Astrocyte (in vitro differentiated cells and primary cell): ENCODE measurements at regions not wholly inside any gene's neighbourhood (a gene's known extent, or its start where the extent isn't known, plus 50 kb on each side); places are given as distances from the start of the nearest gene placed in this dataset.

Source experiments
- DNase-seq: peaks from one replicate; pipeline ENCODE4 v3.0.0-alpha.2; 2010; ENCODE audit warnings: low read depth
- FAIRE-seq: peaks from 2 replicates; lab custom pipeline; 2011; peaks lifted over from hg19 to GRCh38; lab: Jason Lieb, UNC
- H2AFZ ChIP-seq: 2 replicates; pipeline ENCODE4 v1.6.0; 2012; ENCODE audit warnings: low read depth, low read length, inconsistent platforms
- H3K27ac ChIP-seq: 2 replicates; pipeline ENCODE4 v1.5.1; 2011; ENCODE audit warnings: low read depth, low read length, inconsistent platforms
- H3K27me3 ChIP-seq: 2 replicates; pipeline ENCODE4 v1.6.0; 2011; ENCODE audit warnings: low read length, inconsistent platforms; ENCODE audit not compliant: insufficient read depth
- H3K36me3 ChIP-seq: 2 replicates; pipeline ENCODE4 v1.5.1; 2011; ENCODE audit warnings: low read length, inconsistent platforms; ENCODE audit not compliant: insufficient read depth
- H3K4me1 ChIP-seq: 2 replicates; pipeline ENCODE4 v1.5.1; 2011; ENCODE audit warnings: low read length, inconsistent platforms; ENCODE audit not compliant: insufficient read depth
- H3K4me2 ChIP-seq: 2 replicates; pipeline ENCODE4 v1.6.0; 2012; ENCODE audit warnings: low read length, inconsistent platforms
- H3K4me3 ChIP-seq: 2 replicates; pipeline ENCODE4 v1.5.1; 2011; ENCODE audit warnings: low read depth, mild to moderate bottlenecking, low read length, inconsistent platforms; ENCODE audit not compliant: insufficient read depth
- H3K79me2 ChIP-seq: 2 replicates; pipeline ENCODE4 v1.6.0; 2012; ENCODE audit warnings: mild to moderate bottlenecking, low read length, inconsistent platforms; ENCODE audit not compliant: insufficient read depth
- H3K9ac ChIP-seq: 2 replicates; pipeline ENCODE4 v1.6.0; 2012; ENCODE audit warnings: mild to moderate bottlenecking, low read length, inconsistent platforms
- H3K9me3 ChIP-seq: 2 replicates; pipeline ENCODE4 v1.5.1; 2012; ENCODE audit warnings: low read depth, mild to moderate bottlenecking, low read length, inconsistent platforms; ENCODE audit not compliant: insufficient read depth
- H4K20me1 ChIP-seq: 2 replicates; pipeline ENCODE4 v1.6.0; 2012; ENCODE audit warnings: low read length, inconsistent platforms; ENCODE audit not compliant: insufficient read depth
- H3K27ac Mint-ChIP-seq: one replicate; pipeline ENCODE4 v1.8.0; 2021; ENCODE audit warnings: mild to moderate bottlenecking, mixed read lengths; ENCODE audit not compliant: unreplicated experiment
- H3K27me3 Mint-ChIP-seq: one replicate; pipeline ENCODE4 v1.8.0; 2021; ENCODE audit warnings: low read depth, mixed read lengths; ENCODE audit not compliant: unreplicated experiment
- H3K36me3 Mint-ChIP-seq: one replicate; pipeline ENCODE4 v1.8.0; 2021; ENCODE audit warnings: low read depth, mixed read lengths; ENCODE audit not compliant: unreplicated experiment
- H3K4me1 Mint-ChIP-seq: one replicate; pipeline ENCODE4 v1.8.0; 2021; ENCODE audit warnings: low read depth, mixed read lengths; ENCODE audit not compliant: unreplicated experiment
- H3K4me3 Mint-ChIP-seq: one replicate; pipeline ENCODE4 v1.8.0; 2021; ENCODE audit warnings: mild to moderate bottlenecking, moderate library complexity, mixed read lengths; ENCODE audit not compliant: unreplicated experiment
- H3K9me3 Mint-ChIP-seq: one replicate; pipeline ENCODE4 v1.8.0; 2021; ENCODE audit warnings: mild to moderate bottlenecking, mixed read lengths; ENCODE audit not compliant: unreplicated experiment
- EZH2 ChIP-seq: IDR thresholded peaks from 2 replicates; pipeline ENCODE4 v1.6.1; 2012; ENCODE audit warnings: mild to moderate bottlenecking, low read length, inconsistent platforms; ENCODE audit not compliant: insufficient read depth
- TF ChIP-seq, protein P1 (sequence below): IDR thresholded peaks from 2 replicates; pipeline ENCODE4 v1.5.1; 2011; ENCODE audit warnings: low read depth, mild to moderate bottlenecking, inconsistent platforms, low read length, moderate library complexity; ENCODE audit not compliant: insufficient read depth

DNA sequence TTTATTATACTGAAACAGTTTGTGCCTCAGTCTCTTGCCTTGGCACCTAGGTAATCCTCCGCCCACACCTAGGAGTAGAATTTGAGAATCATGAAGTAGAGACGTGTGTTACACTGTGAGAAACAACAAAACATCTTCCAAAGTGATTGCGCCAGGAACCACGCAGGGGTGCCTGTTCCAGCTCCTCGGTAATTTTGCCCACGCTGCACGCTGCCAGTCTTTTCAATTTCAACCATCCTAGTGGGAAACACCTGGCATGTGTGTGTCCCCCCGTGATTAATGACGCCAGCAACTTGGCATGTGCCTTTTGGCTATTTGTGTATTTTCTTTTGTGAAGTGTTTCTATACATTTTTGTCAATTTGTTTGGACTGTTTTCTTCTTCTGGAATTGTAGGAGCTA, 919.1 kb downstream of the BRD1 start:
- H3K4me1 Mint-ChIP-seq, result peaks cover 4% of the 10 kb centered on the region
- Histone ChIP-seq H3K4me3 (no peak overlapping the region), H3K4me1 (no peaks in the 10 kb centered on the region), H3K79me2 (no peaks in the 10 kb centered on the region), H2AFZ (no peak overlapping the region), H3K27ac (no peak overlapping the region), H4K20me1 (no peaks in the 10 kb centered on the region), H3K4me2 (no peak overlapping the region), H3K27me3 (no peaks in the 10 kb centered on the region), H3K9ac (no peak overlapping the region), H3K9me3 (no peaks in the 10 kb centered on the region), H3K36me3 (no peaks in the 10 kb centered on the region)
- H3K4me3 Mint-ChIP-seq, result no peak overlapping the region
- no peak overlapping the region for H3K27ac Mint-ChIP-seq
- H3K27me3 Mint-ChIP-seq, result peaks cover 41% of the 10 kb centered on the region
- FAIRE-seq (no peak), DNase-seq (no peak)
- no peaks in the 10 kb centered on the region for H3K9me3 Mint-ChIP-seq
- TF ChIP-seq, protein P1, sequence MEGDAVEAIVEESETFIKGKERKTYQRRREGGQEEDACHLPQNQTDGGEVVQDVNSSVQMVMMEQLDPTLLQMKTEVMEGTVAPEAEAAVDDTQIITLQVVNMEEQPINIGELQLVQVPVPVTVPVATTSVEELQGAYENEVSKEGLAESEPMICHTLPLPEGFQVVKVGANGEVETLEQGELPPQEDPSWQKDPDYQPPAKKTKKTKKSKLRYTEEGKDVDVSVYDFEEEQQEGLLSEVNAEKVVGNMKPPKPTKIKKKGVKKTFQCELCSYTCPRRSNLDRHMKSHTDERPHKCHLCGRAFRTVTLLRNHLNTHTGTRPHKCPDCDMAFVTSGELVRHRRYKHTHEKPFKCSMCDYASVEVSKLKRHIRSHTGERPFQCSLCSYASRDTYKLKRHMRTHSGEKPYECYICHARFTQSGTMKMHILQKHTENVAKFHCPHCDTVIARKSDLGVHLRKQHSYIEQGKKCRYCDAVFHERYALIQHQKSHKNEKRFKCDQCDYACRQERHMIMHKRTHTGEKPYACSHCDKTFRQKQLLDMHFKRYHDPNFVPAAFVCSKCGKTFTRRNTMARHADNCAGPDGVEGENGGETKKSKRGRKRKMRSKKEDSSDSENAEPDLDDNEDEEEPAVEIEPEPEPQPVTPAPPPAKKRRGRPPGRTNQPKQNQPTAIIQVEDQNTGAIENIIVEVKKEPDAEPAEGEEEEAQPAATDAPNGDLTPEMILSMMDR, result no peak
- TF ChIP-seq EZH2, result no peak
- no peaks in the 10 kb centered on the region for H3K36me3 Mint-ChIP-seq

DNA sequence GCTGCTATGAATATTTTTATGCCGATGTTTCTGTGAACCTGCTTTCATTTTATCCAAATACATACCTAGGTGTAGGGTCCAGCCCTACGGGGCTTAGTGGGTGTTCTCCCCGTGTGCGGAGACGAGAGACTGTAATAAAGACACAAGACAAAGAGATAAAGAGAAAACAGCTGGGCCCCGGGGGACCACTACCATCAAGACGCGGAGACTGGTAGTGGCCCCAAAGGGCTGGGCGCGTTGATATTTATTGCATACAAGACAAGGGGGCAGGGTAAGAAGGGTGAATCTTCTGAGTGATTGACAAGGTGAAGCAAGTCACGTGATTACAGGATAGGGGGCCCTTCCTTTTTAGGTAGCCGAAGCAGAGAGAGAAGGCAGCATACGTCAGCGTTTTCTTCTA, 920.1 kb downstream of the BRD1 start:
- H3K27ac Mint-ChIP-seq, result no peak overlapping the region
- FAIRE-seq (no peak), DNase-seq (no peak)
- no peaks in the 10 kb centered on the region for H3K4me1 ChIP-seq
- no peak overlapping the region for H3K4me3 Mint-ChIP-seq
- TF ChIP-seq EZH2, result no peak
- TF ChIP-seq, protein P1, result no peak
- H3K27ac ChIP-seq, result no peak overlapping the region
- peaks cover 48% of the 10 kb centered on the region for H3K27me3 Mint-ChIP-seq
- H3K79me2 ChIP-seq, result no peaks in the 10 kb centered on the region
- H3K9ac ChIP-seq, result no peak overlapping the region
- H4K20me1 ChIP-seq, result no peaks in the 10 kb centered on the region
- no peaks in the 10 kb centered on the region for H3K27me3 ChIP-seq
- H3K9me3 Mint-ChIP-seq, result no peaks in the 10 kb centered on the region
- H3K4me2 ChIP-seq, result no peak overlapping the region
- no peak overlapping the region for H2AFZ ChIP-seq
- no peaks in the 10 kb centered on the region for H3K4me1 Mint-ChIP-seq
- no peaks in the 10 kb centered on the region for H3K36me3 ChIP-seq
- H3K4me3 ChIP-seq, result no peak overlapping the region
- no peaks in the 10 kb centered on the region for H3K36me3 Mint-ChIP-seq
- H3K9me3 ChIP-seq, result no peaks in the 10 kb centered on the region

GRCh38 chr22:48906216-48906835, 921.3 kb downstream of the BRD1 start:
- H3K4me3 ChIP-seq, result no peak overlapping the region
- Mint-ChIP-seq H3K27ac (no peak overlapping the region), H3K4me3 (no peak overlapping the region), H3K4me1 (no peaks in the 10 kb centered on the region), H3K27me3 (peaks cover 55% of the 10 kb centered on the region), H3K9me3 (no peaks in the 10 kb centered on the region), H3K36me3 (no peaks in the 10 kb centered on the region)
- no peak overlapping the region for H3K4me2 ChIP-seq
- TF ChIP-seq EZH2, result no peak
- TF ChIP-seq, protein P1, result no peak
- H3K79me2 ChIP-seq, result no peaks in the 10 kb centered on the region
- H3K27ac ChIP-seq, result no peak overlapping the region
- no peaks in the 10 kb centered on the region for H3K36me3 ChIP-seq
- no peaks in the 10 kb centered on the region for H3K27me3 ChIP-seq
- DNase-seq (no peak), FAIRE-seq (no peak)
- H3K9me3 ChIP-seq, result no peaks in the 10 kb centered on the region
- H2AFZ ChIP-seq, result no peak overlapping the region
- H3K4me1 ChIP-seq, result no peaks in the 10 kb centered on the region
- no peak overlapping the region for H3K9ac ChIP-seq
- no peaks in the 10 kb centered on the region for H4K20me1 ChIP-seq
